DMS 273 treated with DMSO at 0.1 percent for 48 hours (cell line): ENCODE measurements at regions not wholly inside any gene's neighbourhood (a gene's known extent, or its start where the extent isn't known, plus 50 kb on each side); places are given as distances from the start of the nearest gene placed in this dataset.

Experiments
- DNase-seq: peaks from one replicate; lab custom pipeline; 2025; lab: John Stamatoyannopoulos, UW

DNA sequence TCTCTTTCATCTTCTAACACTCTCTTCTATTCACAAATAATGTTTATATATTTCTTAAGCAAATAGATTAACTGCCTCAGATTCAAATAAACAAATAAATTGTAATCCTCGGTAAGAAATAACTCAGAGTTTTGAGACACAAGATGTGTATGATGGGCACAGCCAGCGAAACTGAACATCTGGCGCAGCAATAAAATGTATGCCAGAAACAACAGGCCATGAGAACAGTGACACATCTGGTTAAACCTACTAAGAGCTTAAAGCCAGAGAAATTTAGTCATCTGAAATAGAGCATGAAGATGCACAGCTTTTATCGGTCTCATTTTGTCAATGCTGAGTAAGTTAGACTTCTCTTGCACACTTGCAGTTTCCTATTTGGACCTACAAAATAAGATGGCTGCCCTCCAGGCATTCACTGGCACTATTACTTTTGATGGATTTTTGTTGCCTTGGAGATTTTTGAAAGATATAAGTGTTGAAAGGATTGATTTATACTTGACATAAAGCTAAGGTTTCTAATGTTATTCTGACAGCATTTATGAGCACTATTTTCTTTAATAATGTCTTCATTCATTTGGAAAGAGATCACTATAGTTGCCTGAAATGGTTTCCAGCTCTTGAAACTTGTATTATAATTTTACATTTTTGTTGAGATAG is 1444.0 kb downstream of the PCDH18 start:
- DNase-seq, result no peak

DNA sequence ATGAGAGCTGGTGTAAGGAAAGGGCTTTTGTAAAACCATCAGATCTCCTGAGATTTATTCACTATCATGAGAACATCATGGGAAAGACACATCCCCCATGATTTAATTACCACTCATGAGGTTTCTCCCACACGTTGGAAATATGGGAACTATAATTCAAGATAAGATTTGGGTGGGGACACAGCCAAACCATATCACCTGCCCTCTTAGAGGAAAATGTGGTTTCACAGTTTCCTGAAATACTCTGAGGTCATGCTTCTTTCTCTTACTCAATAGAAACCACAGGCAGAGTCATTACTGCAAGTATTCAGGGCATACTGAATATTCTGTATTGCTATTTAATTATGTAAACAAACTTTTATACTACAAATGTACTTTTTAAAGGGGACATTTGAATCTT is 1453.3 kb downstream of the PCDH18 start:
- no peak for DNase-seq

DNA sequence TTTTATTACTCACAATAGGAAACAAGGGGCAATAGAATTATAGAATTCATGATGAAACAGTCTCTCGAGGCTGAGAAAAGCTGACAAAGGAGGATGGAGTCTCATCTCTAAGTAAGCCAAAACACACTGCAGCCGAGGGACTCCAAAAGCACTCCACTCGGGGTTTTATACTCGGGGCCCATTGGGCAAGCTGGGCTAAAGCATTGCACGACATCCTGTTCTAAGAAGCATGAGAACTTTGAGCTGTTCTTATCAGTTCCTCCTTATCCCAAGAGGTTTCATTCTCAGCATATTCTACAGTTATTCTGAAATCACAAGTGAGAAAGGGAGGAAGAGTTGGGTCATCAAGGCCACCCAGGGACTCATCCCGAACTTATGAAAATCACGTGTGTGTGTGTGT is 1475.5 kb downstream of the PCDH18 start:
- DNase-seq, result no peak

DNA sequence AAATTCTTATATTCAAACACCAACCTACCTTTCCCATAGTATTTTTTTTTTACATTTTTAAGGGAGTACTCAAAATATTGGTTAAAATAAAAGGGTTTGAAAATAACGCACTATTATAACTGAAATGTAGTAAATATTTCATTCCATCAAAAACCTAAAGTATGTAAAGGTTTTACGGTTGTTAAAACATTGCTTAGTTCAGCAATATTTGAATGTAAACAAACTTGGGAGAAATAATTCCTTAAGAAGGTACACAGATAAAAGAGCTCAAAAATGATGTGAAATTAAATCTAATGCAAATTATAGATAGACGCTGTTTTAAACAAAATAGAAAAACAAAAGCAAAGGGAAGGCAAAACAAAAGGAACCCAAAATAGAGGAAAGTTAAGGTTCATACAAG is 1476.9 kb downstream of the PCDH18 start:
- no peak for DNase-seq

DNA sequence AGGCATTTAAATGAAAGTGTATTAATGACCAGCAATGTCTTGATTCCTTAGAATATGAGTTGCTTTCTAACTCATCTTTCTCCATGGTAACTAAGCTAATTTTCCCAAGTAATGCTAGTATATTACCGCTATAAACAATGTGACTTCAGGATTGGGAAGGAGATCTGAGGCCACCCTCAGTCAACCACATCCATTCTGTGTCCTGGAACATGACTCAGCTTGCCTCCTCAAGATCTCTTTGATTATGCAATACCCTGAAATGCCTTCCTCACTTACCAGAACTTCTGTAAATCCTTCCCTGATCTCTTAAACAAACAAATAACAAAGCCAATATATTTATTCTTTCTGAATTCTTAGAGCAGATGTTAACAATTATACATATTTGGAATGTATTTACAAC is 1495.5 kb downstream of the PCDH18 start:
- DNase-seq, result no peak

DNA sequence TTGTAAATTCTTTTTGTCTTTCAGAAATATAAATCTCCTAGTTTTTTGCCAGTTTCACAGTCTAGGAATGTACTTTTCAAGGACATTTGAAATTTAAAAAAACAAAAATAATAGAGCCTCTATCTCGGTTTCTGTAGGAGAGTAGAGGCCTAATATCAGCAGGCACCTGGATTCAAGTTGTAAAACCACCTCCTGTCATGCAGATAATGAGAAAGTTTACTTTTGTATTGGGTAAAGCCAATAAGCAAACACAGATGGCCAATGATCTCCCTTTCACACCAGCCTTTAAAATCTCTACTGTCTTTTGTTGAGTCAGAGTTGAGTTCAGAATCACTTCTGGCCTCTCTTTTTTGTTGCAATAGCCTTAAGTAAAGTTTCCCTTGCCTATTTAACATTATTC is 1499.9 kb downstream of the PCDH18 start:
- DNase-seq, result no peak

DNA sequence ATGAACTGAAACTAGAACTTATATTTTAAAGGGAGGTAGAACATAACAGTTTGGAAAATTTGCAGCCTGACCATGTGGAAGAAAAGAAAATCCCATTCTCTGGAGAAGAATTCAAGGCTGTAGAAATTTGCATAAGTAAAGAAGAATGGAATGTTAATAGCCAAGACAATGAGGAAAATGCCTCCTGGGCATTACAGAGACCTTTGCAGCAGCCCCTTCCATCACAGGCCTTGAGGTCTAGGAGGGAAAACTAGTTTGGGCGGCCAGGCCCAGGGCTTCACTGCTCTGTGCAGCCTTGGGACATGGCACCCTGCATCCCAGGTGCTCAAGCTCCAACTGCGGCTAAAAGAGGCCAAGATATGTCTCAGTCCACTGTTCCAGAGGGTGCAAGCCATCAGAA is 1506.8 kb downstream of the PCDH18 start:
- no peak for DNase-seq

DNA sequence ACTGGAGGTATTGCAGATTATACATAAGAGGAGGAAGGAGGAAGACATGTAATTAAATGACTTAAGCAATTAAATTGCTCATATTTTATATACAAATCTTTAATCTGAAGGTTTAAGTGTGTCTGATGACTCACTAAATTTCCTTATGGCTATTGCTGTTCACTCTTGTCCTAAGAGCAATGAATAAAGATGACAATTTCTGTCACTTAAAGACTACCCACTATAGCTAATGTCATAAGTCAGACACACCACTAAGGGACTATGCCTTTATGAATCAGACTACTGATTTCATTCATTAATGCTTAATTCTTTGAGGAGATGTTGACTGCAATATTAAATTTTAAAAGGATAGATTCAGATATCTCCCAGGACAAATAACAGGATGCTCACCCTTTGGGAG is 1514.7 kb downstream of the PCDH18 start:
- DNase-seq, result no peak

DNA sequence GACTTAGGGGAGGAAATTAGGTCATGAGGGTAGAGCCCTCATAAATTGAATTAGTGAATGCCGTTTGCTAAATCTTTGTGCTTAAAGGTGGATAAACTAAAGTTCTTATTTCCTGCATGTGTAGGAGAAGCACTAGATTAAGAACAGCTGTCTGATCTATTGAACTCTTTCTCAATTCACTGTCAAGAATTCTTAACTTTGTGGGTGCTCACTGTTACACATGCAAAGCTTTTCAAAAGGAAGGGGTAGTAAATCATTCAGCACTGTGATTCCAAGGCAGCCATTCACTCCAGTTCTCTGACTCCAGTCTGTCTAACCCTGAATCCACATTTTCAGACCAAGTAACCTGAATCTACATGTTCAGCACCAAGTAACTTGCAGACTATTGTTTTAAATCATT is 1520.1 kb downstream of the PCDH18 start:
- no peak for DNase-seq

DNA sequence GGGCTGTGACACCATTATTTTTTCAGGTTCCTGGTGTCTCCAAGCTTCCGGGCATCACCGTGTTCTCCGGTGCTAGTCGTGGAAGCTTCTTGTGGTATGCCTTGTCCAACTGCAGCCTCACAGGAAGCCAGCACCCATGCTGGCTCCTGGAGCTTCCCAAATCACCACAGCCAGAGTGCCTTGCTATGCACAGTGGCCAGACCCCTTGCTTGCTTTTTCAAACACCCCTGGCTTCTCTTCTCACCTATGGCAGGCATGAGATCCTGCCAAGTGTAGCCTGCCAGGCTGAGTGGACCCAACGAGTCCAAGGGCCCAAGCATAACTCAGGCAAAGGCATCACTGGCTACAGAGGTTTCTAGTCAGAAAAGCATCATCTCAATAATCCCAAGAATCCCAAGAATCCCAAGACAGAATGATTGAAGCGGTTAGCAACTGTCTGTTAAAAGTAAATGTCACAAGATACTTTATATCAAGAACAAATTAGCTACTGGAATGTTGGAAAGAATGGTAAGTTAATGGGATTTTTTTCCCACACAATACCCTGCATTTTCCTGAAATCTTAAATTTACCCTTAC is 1522.9 kb downstream of the PCDH18 start:
- DNase-seq, result no peak

DNA sequence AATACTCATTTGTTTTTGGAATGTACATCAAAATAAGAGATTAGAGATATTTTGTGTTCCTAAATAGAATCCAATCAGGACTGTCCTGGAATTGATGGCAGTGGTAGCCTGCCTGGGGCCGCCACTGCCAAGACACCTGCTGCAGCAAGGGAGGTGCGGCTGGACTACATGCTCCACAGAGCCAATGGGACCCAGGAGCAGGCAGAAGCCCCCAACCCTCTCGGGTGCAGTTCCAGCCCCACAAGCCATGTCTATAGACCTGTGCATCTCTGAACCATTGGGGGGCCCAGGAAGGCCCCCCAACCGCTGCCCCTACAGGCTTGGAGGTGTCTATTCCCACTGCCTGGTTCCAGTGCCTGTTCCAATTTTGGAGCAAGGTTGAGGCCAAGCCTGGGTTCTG is 1524.3 kb downstream of the PCDH18 start:
- DNase-seq, result no peak

DNA sequence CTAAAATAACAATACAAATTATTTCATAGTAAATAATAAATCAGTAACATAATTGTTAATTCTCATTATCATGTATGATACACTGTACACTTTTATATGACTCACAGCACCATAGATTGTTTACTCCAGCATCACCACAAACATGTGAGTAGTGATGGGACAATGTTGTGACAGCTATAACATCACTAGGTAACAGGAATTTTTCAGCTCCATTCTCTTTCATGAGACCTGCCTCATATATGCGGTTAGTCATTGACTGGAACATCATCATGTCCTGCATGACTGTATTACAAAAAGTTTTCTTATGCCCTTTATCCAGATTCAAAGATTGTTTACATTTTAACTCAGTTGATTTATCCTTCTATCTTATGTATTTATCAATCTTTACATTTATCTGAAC is 1530.0 kb downstream of the PCDH18 start:
- no peak for DNase-seq

DNA sequence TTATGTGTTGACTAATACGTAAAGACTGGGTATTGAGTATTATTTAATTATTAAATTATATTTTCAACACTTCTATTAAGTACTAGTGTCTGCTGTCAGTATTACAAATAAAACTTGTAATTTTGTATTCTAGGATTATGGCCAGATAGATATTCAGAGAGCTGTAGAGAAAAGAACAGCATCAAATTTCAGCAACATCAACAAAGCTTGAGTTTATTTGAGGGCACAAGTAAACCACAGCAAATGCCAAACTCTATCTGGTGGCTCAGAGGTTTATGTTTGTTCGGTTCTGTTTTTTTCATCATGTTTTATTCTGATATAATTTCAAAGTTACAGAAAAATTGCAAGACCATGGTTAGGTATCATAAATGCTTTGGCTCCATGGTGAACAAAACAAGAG is 1530.5 kb downstream of the PCDH18 start:
- DNase-seq, result no peak

DNA sequence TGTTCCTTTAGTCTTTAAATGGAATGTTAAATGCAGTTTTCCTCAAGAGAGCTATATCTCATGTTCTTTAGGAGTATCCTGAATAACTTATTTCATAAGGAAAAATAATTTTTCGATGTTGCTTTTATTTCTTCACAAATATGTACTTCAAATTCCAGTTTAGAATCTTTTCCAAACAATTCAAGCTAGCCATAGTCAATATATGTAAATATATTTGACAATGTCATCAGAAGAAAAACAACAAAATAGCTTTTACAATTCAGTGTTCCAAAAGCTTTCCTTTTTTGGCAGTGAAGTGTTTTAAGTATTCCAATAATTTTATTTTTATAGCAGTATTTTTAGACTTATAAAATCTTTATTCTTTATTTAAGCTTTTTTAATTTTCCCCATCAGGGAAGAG is 1532.0 kb downstream of the PCDH18 start:
- no peak for DNase-seq

DNA sequence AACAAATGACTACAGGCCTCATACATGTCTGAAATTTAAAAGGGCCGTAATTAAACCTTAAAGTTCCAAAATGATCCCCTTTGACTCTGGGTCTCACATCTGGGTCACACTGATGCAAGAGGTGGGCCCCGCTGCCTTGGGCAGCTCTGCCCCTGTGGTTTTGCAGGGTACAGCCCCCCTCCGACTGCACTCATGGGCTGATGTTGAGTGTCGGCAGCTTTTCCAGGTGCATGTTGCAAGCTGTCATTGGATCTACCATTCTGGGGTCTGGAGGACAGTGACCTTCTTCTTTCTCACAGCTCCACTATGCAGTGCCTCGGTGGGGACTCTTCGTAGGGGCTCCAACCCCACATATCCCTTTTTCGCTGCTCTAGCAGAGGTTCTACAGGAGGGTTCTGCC is 1537.9 kb downstream of the PCDH18 start:
- DNase-seq, result no peak

DNA sequence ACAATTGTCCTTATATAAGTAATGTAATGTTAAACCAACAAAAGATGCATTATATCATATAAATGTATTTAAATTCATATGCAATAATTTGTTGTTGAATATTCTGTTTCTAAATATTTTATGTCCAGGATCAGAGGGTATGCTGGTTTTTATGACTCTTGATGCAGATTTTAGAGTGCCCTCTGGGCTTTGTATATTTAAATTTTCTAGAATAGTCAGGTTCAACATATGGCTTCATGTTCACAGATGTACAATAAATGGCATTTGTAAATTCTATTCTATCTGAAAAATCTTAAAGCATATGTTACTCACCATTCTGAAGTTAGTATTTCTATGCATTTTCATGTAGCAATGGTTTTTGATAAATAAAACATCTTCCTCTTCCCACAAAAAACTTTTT is 1555.4 kb downstream of the PCDH18 start:
- DNase-seq, result no peak

DNA sequence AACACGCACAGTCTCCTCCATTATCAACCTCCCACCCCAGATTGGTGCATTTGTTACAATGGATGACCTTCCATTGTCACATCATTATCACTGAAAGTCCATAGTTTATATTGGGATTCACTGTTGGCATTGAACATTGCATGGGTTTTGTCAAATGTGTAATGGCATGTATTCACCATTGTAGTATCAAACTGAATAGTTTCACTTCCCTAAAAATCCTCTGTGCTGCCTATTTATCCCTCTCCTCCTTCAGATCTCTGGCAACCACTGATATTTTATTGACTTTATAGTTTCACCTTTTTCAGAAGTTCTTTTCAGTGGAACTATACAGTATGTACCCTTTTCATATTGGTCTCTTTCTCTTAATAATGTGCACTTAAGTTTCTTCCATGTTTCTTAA is 1565.4 kb downstream of the PCDH18 start:
- no peak for DNase-seq

DNA sequence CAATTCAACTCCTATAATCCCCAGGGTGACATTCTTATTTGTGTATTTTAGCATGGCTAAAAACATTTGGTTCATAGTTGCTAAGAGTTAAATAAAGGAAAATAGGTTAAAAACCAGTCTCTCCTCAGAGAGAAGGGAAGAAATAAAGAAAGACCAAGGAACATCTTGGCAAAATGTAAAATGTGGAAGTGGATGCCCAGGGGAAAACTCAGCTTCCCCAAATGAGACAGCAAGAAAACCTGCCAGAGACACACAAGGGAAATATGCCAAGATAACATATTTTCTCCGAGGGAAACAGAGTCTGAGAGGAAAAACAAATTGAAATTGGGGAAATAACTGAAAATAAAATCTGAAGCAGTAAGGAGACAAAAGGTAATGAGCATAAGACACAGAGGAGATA is 1569.3 kb downstream of the PCDH18 start:
- DNase-seq, result no peak

DNA sequence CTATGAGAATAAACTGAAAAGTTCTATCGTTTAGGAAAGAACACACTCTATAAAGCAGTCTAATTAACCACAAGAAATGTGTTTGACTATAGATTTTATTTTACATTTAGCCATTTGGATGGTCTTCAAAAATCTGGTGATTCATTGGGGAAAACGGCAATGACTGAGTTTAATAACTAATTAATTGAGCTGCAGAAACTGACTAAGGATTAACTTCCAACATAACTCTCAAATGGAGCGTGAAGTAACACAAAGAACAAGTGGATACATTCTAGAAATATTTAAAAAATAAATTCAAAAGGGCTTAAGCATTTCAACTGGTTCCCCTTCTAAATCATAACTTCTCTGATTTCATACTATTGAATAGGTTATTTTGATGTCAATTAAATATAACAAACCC is 1582.4 kb downstream of the PCDH18 start:
- no peak for DNase-seq

DNA sequence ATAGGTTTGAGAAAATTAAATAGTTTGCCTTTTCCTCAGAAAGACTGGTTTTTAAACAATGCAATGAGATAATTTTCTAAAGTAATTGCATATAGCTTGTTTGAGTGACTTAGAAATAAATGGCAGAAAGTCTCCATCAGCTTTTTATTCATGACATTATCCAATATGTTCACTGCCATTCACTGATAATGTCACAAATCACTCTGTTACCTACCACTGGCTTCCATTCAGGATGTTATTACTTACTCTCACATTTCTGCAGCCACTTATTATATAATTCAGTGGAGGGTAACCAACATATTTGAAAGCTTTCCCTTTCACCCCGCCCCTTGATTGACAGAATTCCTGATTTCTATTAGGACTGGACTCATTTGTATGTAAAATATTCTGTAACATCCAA is 1583.5 kb downstream of the PCDH18 start:
- no peak for DNase-seq

DNA sequence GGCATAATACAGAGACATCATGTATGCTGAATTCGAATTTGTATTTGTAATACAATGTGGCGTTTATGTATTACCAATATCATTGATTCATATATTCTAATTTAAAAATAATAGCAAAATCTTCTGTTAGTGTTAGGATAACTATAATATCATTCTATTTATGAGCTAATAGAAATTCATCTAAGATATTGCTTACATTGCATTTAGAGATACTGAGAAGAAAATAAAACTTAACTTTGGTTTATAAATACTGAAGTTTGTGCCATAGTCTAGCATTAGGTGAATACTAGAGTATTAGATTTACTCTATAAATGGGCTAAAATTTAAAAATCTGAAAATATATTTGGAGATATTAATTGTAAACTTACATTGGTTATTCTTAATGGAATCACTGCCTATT is 1590.6 kb downstream of the PCDH18 start:
- no peak for DNase-seq

DNA sequence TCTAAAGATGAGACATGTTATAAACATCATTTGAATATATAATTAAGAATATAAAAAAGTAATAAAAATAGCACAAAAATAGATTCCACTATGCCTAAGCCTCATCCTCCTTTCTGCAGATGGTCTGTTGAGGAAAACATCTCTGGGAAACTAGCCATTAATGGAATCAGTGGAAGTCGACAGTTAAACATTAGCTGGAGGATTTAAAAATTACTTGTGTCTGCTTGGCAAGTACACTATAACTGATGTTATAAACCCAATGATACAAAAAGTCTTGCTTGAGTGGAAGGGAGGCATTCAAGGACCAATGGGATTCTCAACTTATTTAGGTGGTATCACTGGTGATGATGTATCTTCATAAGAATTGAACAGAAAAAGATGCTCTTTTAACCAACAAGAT is 1598.3 kb downstream of the PCDH18 start:
- no peak for DNase-seq

DNA sequence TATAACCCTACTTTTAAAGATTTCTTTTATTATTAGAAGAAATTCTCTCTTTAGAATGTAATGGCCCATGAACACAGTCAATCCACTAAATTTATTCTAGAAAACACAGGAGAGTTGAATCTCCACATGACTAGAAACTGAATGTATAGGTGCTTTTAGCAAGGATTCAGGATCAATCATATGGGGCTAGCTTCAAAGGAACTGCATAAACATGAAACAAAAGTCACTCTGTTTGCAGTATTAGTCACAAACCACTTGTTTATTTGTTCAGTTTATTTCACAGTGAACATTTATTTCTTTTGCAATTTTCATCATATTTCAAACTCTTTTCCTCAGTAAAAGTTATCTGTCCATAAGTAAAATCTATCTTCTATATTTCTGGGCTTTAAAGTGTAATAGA is 1604.6 kb downstream of the PCDH18 start:
- no peak for DNase-seq

DNA sequence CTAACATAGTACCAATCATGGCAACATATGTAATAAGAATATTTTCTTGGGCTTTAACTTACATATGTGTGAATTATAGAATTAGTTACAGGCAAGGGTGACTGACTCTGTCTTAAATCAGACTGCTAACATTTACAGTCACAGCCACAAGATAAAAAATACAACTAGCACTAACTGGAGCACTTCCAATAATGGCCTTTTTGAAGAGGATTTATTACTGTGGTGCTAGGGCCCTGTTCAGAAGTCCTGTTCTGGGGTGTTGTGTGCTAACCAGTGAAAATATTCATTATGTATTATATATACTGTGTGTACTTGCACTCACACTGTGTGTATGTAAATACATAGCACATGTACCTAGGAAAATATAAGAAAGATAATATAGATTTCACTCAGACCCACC is 1611.2 kb downstream of the PCDH18 start:
- DNase-seq, result no peak

DNA sequence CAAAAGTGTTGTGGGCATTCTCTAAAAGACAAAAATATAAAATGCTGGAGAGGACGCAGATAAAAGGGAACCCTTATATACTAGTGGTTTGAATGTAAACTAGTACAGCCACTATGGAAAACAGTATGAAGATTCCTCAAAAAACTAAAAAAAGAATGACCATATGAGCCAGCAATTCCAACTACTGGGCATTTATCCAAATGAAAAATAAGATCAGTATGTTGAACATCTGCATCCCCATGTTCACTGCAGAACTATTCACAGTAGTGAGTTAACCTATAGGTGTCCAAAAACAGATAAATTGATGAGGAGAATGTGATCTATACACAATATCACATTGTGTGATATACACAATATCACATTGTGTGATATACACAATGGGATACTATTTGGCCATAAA is 1615.3 kb downstream of the PCDH18 start:
- DNase-seq, result no peak
